HG03558 (cell line): ENCODE measurements at regions not wholly inside any gene's neighbourhood (a gene's known extent, or its start where the extent isn't known, plus 50 kb on each side); places are given as distances from the start of the nearest gene placed in this dataset.
A peak's percentile ranks its signal among the peaks of the same experiment; 100 is the strongest.

Source experiments
- ATAC-seq: cut with Tn5 transposase; IDR thresholded peaks from one replicate; pipeline ENCODE4 v1.9.1; 2021; ENCODE audit warnings: moderate number of reproducible peaks; ENCODE audit not compliant: unreplicated experiment; ENCODE audit errors: extremely low read depth

DNA sequence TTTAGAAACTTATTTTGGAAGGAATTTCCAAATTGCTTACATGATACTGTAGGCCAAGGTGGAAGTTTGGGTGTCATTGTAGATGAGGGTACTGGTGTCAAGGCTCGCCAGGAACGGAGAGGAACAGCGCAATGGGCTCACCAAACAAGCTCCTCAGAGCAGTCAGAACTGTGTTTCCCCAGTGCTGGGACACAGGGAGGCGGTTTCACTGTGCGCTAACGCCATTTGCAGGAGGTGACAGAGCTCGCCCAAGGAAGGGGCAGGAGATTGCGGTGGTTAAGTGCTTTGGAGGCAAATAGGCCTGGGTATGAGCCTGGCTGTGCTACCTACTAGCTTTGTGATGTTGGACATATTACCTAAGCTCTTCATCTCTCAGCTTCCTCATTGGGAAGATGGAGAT is 57.3 kb downstream of the HHEX start:
- no peak for ATAC-seq

DNA sequence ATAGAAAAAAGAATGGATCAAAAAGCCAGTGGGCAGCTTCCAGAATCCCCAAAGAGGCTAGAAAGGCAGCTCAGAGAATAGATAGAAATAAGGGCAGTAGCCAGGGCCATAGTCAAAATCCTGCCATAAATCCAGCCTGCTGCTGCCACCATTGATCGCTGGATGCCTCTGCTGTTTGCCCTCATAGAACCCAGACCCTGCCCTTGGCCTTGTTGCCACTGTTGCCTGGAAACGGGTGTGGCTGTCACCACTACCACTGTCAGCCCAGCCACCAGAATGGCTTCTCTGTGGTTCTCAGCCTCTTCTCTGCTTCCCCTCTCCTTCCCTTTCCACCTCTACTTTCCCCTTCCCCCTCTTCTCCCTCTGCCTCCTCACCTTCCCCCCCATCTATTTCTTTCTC is 57.8 kb downstream of the HHEX start:
- no peak for ATAC-seq

DNA sequence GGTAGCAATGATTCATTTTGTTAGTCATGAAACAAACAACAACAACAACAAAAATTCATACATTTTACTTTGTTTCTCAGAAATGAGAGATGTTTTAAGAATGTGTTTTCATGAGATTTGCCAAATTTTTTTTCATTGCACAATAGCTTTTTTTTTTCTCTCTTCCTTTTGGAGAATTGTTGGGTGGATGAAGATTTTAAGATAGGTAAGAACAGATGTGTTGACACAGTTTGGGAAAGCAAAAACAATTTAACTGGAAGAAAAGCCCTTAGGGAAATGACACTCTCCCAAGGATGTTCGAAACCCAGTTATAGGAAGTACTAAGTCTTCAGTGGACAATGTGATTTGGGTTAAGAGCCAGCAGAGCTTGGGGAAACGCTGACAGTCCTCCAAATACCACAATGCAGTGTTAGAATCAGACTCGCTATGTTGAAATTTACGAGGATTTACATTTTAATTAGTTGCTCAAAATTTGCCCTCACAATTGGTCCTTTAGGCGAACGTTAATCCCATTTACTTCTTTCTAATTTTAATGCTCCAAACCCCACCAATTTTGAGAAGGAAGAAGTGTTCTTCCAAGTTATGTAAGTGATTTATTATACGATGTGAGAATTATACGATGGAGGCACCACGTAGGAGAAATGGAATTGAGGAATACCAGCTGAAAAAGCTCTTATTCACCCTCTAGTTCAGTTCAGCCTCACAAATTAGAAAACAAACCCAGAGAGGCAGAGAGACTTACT is 61.2 kb downstream of the HHEX start:
- no peak for ATAC-seq

DNA sequence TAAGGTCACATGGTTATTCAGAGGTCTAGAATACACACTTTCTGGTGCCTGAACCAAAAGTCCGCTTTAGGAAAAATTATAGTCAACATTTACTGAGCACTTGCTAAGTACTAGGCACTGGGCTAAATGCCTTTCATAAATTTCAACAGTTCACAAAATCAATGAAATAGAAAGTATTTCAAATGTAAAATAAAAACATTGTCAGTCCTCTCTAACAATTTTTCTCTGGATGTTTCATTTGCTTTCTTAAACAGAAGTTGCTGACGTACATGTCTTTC is 61.7 kb downstream of the HHEX start:
- no peak for ATAC-seq

DNA sequence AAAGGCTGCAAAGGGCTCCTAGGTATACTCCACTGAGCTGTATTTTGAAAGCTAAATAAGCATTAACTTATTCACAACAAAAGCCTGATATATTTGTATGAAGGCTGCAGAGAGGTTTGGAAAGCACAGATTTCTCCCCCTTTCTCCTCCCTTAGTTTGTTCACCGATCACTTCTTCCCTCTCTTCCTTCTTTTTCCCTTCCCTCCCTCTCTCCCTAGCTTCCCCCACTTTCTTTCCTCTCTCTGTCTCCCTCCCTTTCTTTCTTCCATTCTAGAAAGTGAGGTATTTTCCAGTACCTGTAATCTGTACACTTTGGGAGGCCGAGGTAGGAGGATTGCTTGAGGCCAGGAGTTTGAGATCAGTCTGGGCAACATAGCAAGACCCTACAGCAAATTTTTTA is 62.1 kb downstream of the HHEX start:
- ATAC-seq = no peak

DNA sequence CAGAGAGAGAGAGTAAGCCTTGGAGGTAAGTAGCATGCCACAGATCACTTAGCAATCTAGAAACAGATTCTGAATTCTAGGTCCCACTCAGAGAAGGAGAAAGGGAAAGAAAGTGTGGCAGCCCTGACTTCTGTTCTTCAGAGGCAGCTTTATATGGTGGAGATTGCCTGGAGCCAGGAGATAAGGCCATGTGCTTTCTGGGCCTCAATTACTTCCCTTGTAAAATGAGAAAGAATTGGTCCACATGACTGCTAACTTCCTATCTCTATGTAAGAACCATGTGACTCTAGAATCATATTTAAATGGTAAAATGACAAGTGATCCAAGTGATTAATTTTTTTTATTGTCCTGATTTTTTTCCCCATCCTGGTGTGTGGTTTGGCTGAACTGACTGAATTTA is 64.1 kb downstream of the HHEX start:
- no peak for ATAC-seq

DNA sequence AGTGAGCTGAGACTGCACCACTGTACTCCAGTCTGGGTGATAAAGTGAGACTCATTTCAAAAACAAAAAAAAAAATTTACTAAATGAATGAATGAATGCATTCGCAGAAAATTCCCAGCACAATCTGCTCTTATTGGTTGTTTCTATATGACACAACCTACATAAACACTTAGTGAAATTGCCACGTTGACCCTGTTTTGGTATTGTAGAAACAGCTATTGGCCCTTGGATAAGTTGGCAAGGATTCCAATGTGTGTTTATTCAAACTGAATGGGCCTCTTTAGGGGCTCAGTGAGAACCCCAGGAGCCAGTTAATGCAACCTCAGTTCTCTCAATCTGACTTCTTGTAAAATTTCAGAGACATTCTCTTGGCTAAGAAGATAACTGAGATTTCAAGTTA is 66.0 kb downstream of the HHEX start:
- no peak for ATAC-seq

DNA sequence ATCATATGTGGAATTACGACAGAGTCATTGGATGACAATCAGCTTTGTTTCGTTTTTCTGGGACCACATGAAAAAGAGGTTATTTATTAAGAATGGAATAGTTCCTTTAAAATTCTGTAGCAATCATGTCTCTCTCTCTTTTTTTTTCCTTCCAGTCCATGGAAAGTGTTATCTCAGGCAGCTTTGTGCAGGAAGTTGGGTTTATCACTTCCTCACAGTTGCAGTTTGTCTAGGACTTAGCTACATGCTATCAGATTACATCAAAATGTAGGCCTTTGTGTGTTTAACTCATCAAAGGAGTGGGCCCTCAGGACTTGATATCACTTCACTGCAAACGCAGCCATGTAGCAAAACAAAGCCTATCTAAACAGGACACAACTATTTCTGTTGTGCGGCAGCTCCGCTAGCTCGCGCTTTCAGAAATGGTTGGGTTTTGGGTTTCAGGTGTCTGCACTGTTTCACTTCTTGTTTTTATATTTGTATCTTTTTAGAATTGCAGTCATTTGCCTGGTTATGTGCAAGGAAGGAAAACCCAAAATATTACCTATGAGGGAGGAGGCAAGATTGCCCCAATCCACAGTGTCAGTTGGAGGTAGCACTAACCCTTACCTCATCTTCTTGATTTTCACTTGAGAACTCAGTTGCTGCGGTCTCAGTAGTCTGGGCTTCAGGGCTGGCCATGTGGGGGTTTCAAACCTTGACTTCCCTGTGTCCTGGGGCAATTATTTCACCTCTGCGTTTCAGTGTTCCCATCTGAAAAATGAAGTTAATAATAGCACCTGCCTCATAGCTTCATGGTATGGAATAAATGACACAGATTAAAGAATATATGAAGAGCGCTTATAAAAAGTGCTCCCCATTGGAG is 66.7 kb downstream of the HHEX start:
- ATAC-seq = peak; percentile 81

DNA sequence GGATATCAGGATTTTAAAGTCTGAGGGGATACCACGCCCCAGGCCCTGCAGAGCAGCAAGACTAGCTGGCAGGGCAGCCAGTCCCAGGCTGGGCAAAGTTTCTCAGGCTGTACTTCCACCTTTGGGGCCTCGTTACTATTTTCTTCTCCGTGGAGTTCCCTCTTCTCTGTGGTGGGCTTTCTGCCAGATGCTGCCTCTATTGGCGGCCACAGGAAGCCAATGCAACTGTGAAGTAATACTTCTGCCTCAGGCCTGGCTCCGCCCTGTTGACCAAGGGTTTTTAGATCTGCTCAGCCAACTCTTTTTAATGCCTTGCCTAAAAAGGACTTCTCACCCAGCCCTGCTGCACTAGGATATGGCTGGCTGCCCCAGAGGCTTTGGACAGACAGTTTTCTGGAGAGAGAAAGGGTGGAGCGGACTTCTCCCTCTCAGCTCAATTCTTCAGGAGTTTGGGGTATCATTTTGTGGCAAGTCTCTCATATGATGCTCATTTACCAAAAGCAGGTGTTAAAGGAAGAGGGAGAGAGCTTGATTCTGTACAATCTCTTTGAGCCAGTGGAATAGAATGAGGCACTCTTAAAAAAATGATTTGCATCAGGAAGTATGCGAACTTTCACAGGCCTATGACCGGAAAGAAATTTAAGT is 67.4 kb downstream of the HHEX start:
- ATAC-seq = peak; percentile 43

DNA sequence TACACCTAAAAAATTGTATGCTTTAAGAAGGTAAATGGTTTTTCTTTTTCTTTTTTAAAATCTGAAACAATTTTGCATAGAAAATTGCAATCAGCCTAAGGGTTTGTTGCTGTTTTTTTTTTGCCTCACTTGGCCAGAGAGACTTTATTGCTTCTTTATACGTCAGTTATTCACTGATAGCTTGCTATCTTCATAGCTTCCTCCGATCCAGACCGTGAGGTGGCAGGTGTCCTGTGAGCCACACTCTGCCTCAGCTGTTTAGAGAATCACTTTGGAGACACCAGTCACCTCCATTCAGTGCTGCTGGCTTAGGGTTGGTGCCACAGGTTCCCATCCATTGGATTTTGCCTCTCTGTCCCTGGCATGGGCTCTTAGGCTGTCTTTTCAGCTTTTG is 68.0 kb downstream of the HHEX start:
- ATAC-seq = no peak

DNA sequence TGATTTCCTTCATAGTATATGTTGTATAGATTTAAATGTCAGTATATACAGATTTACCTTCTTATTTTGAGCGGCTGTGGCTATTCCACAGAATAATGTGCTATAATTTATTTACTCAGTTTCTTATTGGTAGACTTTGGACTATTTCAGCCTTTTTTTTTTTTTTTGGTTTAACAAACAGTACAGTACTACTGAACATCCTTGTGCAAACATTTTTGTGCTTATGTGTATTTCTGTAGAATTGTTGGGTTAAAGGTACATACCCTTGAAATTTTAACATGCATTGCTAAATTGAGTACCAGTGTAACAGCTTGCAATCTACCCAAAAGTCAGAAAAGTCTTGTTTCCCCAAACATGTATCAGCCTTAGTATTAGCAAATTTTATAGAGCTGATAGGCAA is 68.8 kb downstream of the HHEX start:
- ATAC-seq = no peak

DNA sequence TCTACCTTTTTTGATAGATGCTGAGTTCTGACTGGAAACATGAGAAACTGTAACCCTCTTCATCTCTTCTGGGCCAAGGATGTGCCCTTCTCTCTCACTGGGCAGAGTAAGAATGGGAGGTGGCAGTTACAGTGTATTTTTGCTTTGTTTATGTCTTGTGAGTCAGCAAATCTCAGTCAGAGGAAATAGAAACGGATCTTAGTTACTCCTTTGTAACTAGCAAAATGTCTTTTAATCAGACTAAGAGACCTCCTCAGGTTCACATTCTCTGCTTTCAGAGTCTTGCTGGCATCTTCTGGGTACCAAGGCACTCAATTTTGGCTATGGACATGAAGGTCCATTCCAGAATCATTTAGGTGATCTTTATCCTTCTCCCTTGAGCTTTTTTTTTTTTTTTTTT is 70.9 kb downstream of the HHEX start:
- no peak for ATAC-seq

DNA sequence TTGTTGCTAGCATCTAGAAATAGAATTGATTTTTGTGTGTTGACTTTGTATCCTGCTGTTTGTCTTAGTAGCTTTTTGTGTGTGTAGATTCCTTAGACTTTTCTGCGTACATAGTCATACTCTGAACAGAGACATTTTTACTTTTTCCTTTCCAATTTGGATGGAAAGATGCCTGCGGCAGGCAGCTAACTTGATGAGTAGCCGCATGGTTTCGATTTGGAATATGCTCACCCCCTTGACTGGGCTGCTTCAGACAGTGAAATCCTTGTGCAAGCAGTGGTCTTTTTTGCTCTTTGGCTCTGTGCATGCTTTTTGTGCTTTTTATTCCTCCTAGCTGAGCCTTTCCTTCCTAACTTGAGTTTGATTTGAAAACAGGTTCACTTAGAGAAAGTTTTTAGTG is 71.8 kb downstream of the HHEX start:
- ATAC-seq = no peak

DNA sequence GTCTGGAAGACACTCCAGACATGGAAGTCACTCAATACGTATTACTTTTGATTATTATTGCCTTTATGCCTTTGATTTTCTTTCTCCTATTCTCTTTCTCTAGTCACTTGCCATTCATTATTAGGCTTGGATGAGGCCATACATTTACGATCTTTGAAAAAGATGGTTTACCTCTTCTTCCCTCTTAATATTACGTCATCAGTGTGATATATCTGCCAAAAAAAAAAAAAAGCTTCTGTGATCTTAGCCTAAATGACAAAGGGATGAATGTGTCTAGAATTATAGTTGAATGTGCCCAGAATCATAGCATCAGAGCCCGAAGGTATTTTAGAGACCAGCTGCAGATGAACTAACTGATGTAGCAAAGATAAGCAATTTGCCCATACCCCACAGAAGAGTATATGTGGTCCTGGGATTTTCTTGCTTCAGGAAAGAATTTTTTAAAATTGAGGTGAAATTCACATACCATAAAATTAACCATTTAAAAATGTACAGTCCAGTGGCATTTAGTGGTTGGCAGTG is 73.9 kb downstream of the HHEX start:
- no peak for ATAC-seq

DNA sequence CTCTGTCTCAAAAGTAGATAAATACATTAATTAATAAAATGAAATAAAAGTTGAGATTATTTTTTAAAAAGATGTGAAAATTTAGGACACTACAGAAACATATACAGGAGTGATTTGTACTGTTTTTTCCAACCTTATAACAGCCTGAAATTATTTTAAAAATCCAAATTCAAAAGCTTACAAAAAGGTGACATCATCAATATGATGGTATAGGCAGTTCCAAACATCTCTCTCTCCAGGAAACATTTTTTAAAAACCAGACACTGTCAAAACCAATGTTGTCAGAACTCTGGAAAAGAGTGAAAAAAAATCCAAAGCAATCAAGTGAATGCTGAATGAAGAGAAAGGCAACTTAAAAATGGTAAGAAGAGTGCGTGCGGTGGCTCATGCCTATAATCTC is 76.7 kb downstream of the HHEX start:
- ATAC-seq = no peak

DNA sequence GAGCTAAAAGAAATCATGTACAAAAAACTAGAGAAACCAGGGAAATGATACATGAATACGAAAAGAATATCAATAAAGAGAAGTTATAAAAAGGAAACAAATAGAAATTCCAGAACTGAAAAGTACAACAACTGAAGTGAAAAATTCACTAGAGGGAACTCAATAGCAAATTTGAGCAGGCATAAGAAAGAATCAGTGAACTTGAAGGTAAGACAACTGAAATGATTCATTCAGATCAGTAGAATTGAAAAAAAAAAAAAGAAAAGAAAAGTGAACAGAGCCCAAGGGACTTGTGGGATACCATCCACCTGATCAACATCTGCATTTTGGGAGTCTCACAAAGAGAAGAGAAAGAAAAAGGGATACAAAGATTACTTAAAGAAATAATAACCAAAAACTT is 78.3 kb downstream of the HHEX start:
- no peak for ATAC-seq

DNA sequence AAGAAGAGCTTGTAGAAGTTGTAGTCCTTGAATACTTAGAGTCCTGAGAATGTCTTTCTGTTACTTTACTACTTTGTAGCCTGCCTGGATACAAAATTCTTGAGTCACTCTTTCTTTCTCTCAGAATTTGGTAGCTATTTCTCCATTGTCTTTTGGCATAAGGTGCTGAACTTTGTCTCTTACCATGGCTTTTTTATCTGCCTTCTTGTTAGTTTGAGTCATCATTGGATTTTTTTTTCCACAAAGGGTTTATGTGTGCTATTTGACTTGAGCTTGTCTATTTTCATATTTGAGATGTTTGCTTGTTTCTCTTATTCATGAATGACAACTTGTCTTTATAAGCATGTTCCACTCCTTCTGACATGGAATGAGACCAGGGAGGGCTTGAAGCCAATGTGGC is 74.5 kb upstream of the EXOC6 start:
- no peak for ATAC-seq

DNA sequence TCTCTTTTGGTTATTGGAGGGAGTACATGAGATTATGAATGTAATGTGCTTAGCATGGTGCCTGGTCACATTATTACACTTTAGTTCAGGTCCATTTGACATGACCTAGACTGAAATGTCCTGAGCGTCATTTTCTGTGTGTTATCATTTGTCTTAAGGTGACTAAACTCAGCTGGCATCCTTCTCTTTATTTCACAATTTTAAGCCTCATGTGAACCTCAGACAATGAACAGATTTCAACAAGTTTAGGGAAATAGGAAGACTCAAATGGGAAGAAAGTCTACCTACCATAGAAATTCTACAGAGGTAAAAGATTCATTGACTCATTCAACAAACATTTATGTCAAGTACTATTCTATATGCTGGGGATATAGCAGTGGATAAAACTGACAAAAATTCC is 70.2 kb upstream of the EXOC6 start:
- no peak for ATAC-seq

DNA sequence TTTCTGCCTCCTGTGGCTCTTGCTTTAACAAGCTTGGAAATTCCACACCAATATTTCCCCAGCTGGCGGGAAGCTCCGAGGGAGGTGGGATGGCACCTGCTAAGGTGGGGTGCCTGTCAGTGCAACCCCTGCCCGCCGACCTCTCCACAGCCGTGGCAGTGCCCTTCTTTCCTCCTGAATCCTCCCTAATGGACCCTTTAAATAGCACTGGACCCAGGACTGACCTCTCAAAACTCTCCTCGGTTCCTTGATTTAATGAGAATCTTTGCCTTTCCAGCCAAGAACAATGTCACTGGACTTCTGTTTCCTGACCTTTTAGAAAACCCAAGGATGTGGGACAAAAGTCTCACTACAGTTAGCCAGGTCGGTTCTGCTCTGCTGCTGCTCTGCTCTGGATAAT is 63.2 kb upstream of the EXOC6 start:
- ATAC-seq = no peak

DNA sequence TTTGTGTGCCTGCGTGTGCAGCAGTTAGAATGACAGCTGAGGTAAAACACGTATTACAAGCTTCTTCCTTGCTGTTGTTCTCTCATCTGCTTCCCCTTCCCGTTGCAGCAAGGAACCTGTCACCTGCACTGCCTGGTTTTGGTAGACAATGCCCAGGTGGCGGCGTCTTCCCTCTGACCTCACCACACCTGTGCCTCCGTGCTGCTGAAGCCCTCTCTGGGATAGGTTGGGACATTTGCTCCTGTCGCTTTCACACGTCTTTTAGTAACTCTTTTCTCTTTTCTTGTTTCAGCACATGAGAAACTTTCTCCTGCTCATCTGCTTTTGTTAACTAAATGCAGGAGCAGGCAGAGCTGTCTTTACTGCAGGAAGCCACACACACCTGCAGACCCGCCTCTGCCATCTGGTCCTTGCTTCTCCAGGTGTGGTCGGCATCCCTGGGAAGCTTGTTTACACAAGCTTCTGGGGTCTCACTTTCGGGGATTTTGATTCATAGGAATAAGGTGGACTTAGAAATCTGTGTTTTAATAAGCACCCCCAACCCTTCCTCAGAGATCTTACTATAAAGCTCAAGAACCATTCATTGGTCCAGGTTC is 60.7 kb upstream of the EXOC6 start:
- ATAC-seq = no peak

DNA sequence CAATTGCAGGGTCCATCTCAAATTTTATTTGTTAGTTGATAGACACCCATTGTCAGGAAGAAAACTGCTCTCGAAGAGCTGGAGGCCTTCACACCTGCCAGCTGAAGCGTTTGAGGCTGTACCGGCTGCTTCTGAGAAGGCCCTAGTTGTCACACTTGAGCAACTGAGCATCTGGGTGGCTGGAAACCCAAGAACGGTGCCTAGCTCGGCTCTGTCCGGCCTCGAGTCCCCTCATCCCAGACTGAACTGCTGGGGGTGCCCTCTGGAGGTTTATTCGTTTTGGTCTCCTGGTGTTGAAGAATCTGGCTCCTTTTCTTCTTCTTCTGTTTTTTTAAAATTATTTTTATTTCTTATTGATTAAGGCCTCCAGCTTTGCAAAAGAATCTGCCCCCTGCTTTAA is 59.3 kb upstream of the EXOC6 start:
- ATAC-seq = no peak
